GM23338 (cell line): ENCODE measurements at regions not wholly inside any gene's neighbourhood (a gene's known extent, or its start where the extent isn't known, plus 50 kb on each side); places are given as distances from the start of the nearest gene placed in this dataset.

ENCODE experiments used
- ATAC-seq: fragments of 200-7000 bp; cut with Tn5 transposase; 3 replicates; pipeline ENCODE4 v1.9.1; 2020
- DNase-seq: peaks from one replicate; pipeline ENCODE4 v3.0.0-alpha.2; 2015; ENCODE audit warnings: low spot score
- H2AFZ ChIP-seq: fragments of 200-600 bp; sonication (generic); 2 replicates; pipeline ENCODE4 v1.8.0; 2016; ENCODE audit warnings: antibody characterized with exemption, mild to moderate bottlenecking, moderate library complexity
- H3F3A ChIP-seq: fragments of 200-600 bp; sonication (generic); replicated peaks from 2 replicates; pipeline ENCODE4 v1.8.0; 2017; ENCODE audit warnings: antibody characterized with exemption, mixed run types, low read depth
- H3K27ac ChIP-seq: fragments of 200-600 bp; sonication (generic); 2 replicates; pipeline ENCODE4 v1.6.1; 2016; ENCODE audit warnings: low read depth
- H3K27me3 ChIP-seq: fragments of 200-600 bp; sonication (generic); 2 replicates; pipeline ENCODE4 v1.8.0; 2016; ENCODE audit warnings: mild to moderate bottlenecking, mixed run types, moderate library complexity; ENCODE audit not compliant: insufficient read depth
- H3K36me3 ChIP-seq: fragments of 200-600 bp; sonication (generic); 2 replicates; pipeline ENCODE4 v1.8.0; 2016; ENCODE audit warnings: mild to moderate bottlenecking; ENCODE audit not compliant: insufficient read depth
- H3K4me1 ChIP-seq: fragments of 200-600 bp; sonication (generic); 2 replicates; pipeline ENCODE4 v1.8.0; 2016; ENCODE audit warnings: mild to moderate bottlenecking, moderate library complexity; ENCODE audit not compliant: insufficient read depth
- H3K4me2 ChIP-seq: fragments of 200-600 bp; sonication (generic); 2 replicates; pipeline ENCODE4 v1.7.1; 2017; ENCODE audit warnings: mixed run types
- H3K4me3 ChIP-seq: fragments of 200-600 bp; sonication (generic); 2 replicates; pipeline ENCODE4 v1.6.1; 2016; ENCODE audit warnings: mixed run types
- H3K79me2 ChIP-seq: fragments of 200-600 bp; sonication (generic); replicated peaks from 2 replicates; pipeline ENCODE4 v1.8.0; 2017; ENCODE audit warnings: mild to moderate bottlenecking; ENCODE audit not compliant: insufficient read depth
- H3K9me2 ChIP-seq: fragments of 200-600 bp; sonication (generic); 2 replicates; pipeline ENCODE4 v1.8.0; 2017; ENCODE audit not compliant: insufficient read depth
- H4K20me1 ChIP-seq: fragments of 200-600 bp; sonication (generic); replicated peaks from 2 replicates; pipeline ENCODE4 v1.8.0; 2017; ENCODE audit warnings: mild to moderate bottlenecking; ENCODE audit not compliant: insufficient read depth
- H3K27ac Mint-ChIP-seq: 2 replicates; pipeline ENCODE4 v1.8.0; 2020; ENCODE audit warnings: inconsistent platforms, mild to moderate bottlenecking, moderate library complexity, mixed read lengths
- H3K27me3 Mint-ChIP-seq: 3 replicates; pipeline ENCODE4 v1.8.0; 2022; ENCODE audit warnings: low read depth, mild to moderate bottlenecking, moderate library complexity, mixed read lengths, inconsistent platforms; ENCODE audit not compliant: insufficient read depth, poor library complexity
- H3K36me3 Mint-ChIP-seq: 3 replicates; pipeline ENCODE4 v1.8.0; 2021; ENCODE audit warnings: low read depth, mild to moderate bottlenecking, inconsistent platforms, moderate library complexity, mixed read lengths
- H3K4me1 Mint-ChIP-seq: 3 replicates; pipeline ENCODE4 v1.8.0; 2020; ENCODE audit warnings: mild to moderate bottlenecking, inconsistent platforms, mixed read lengths
- H3K4me3 Mint-ChIP-seq: 3 replicates; pipeline ENCODE4 v1.8.0; 2021; ENCODE audit warnings: moderate library complexity, mild to moderate bottlenecking, inconsistent platforms, mixed read lengths
- H3K9me3 Mint-ChIP-seq: 3 replicates; pipeline ENCODE4 v1.8.0; 2020; ENCODE audit warnings: moderate library complexity, mild to moderate bottlenecking, inconsistent platforms, mixed read lengths
- CREB1 ChIP-seq: fragments of 250-450 bp; sonication (Bioruptor Pico); IDR thresholded peaks from 2 replicates; pipeline ENCODE4 v1.5.0; 2020; ENCODE audit warnings: low read depth, mild to moderate bottlenecking, moderate library complexity
- EZH2 ChIP-seq: fragments of 200-600 bp; sonication (generic); IDR thresholded peaks from one replicate; pipeline ENCODE4 v1.8.0; 2017; ENCODE audit warnings: antibody characterized with exemption, mild to moderate bottlenecking, low read depth; ENCODE audit not compliant: unreplicated experiment
- EZH2phosphoT487 ChIP-seq: fragments of 200-600 bp; sonication (generic); IDR thresholded peaks from one replicate; pipeline ENCODE4 v1.8.1; 2018; ENCODE audit warnings: antibody characterized with exemption; ENCODE audit not compliant: unreplicated experiment
- JUNB ChIP-seq: IDR thresholded peaks from one replicate; pipeline ENCODE4 v1.6.1; 2016; ENCODE audit warnings: antibody characterized with exemption; ENCODE audit not compliant: unreplicated experiment
- NANOG ChIP-seq: IDR thresholded peaks from 2 replicates; pipeline ENCODE4 v1.6.1; 2016; ENCODE audit warnings: antibody characterized with exemption, borderline replicate concordance
- POLR2AphosphoS5 ChIP-seq: IDR thresholded peaks from 2 replicates; pipeline ENCODE4 v1.6.1; 2016; ENCODE audit warnings: antibody characterized with exemption, low read depth
- STAT1 ChIP-seq: IDR thresholded peaks from one replicate; pipeline ENCODE4 v1.6.1; 2016; ENCODE audit warnings: antibody characterized with exemption; ENCODE audit not compliant: unreplicated experiment
- ZNF114 ChIP-seq: fragments of 250-450 bp; sonication (Bioruptor Pico); IDR thresholded peaks from 2 replicates; pipeline ENCODE4 v1.5.0; 2020; ENCODE audit warnings: mild to moderate bottlenecking, moderate library complexity
- ZNF331 ChIP-seq: fragments of 250-450 bp; sonication (Bioruptor Pico); IDR thresholded peaks from 2 replicates; pipeline ENCODE4 v1.5.0; 2020; ENCODE audit warnings: low read depth, mild to moderate bottlenecking, moderate library complexity
- TF ChIP-seq, protein P1 (sequence below): IDR thresholded peaks from one replicate; pipeline ENCODE4 v1.6.1; 2018; ENCODE audit warnings: antibody characterized with exemption; ENCODE audit not compliant: unreplicated experiment
- TF ChIP-seq, protein P2 (sequence below): IDR thresholded peaks from 2 replicates; pipeline ENCODE4 v1.6.1; 2016; ENCODE audit warnings: antibody characterized with exemption
- TF ChIP-seq, protein P3 (sequence below), 2 experiments: fragments of 200-600 bp in 1 of 2; sonication (generic) in 1 of 2; conservative IDR thresholded peaks; 2 replicates each; pipeline versions ENCODE4 v1.5.1 to v1.6.1; 2016 to 2017; ENCODE audit warnings: antibody characterized with exemption in 2 of 2, low read depth in 2 of 2, mild to moderate bottlenecking in 2 of 2, moderate library complexity in 1 of 2
- TF ChIP-seq, protein P4 (sequence below): fragments of 250-450 bp; sonication (Bioruptor Pico); IDR thresholded peaks from 2 replicates; pipeline ENCODE4 v1.5.0; 2020; ENCODE audit warnings: mild to moderate bottlenecking, moderate library complexity

- Histone ChIP-seq H3K4me2 (no peak overlapping the region), H3K36me3 (no peaks in the 10 kb centered on the region), H3F3A (no peaks in the 10 kb centered on the region), H3K27me3 (no peaks in the 10 kb centered on the region), H3K9me2 (peaks cover 7% of the 10 kb centered on the region; the same call in 1 of the 2 replicates), H3K27ac (no peak overlapping the region), H3K4me1 (no peaks in the 10 kb centered on the region), H3K79me2 (no peaks in the 10 kb centered on the region), H2AFZ (no peak overlapping the region), H4K20me1 (no peaks in the 10 kb centered on the region), H3K4me3 (no peak overlapping the region)
- no peaks in the 10 kb centered on the region for H3K9me3 Mint-ChIP-seq
- TF ChIP-seq EZH2phosphoT487 (no peak), POLR2AphosphoS5 (no peak), ZNF331 (no peak), NANOG (no peak), JUNB (no peak), EZH2 (no peak), CREB1 (no peak), STAT1 (no peak), ZNF114 (CRISPR knock-in tag) (no peak)
- TF ChIP-seq, protein P1, sequence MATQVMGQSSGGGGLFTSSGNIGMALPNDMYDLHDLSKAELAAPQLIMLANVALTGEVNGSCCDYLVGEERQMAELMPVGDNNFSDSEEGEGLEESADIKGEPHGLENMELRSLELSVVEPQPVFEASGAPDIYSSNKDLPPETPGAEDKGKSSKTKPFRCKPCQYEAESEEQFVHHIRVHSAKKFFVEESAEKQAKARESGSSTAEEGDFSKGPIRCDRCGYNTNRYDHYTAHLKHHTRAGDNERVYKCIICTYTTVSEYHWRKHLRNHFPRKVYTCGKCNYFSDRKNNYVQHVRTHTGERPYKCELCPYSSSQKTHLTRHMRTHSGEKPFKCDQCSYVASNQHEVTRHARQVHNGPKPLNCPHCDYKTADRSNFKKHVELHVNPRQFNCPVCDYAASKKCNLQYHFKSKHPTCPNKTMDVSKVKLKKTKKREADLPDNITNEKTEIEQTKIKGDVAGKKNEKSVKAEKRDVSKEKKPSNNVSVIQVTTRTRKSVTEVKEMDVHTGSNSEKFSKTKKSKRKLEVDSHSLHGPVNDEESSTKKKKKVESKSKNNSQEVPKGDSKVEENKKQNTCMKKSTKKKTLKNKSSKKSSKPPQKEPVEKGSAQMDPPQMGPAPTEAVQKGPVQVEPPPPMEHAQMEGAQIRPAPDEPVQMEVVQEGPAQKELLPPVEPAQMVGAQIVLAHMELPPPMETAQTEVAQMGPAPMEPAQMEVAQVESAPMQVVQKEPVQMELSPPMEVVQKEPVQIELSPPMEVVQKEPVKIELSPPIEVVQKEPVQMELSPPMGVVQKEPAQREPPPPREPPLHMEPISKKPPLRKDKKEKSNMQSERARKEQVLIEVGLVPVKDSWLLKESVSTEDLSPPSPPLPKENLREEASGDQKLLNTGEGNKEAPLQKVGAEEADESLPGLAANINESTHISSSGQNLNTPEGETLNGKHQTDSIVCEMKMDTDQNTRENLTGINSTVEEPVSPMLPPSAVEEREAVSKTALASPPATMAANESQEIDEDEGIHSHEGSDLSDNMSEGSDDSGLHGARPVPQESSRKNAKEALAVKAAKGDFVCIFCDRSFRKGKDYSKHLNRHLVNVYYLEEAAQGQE, result no peak
- TF ChIP-seq, protein P2, sequence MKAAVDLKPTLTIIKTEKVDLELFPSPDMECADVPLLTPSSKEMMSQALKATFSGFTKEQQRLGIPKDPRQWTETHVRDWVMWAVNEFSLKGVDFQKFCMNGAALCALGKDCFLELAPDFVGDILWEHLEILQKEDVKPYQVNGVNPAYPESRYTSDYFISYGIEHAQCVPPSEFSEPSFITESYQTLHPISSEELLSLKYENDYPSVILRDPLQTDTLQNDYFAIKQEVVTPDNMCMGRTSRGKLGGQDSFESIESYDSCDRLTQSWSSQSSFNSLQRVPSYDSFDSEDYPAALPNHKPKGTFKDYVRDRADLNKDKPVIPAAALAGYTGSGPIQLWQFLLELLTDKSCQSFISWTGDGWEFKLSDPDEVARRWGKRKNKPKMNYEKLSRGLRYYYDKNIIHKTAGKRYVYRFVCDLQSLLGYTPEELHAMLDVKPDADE, result no peak
- TF ChIP-seq, protein P3, sequence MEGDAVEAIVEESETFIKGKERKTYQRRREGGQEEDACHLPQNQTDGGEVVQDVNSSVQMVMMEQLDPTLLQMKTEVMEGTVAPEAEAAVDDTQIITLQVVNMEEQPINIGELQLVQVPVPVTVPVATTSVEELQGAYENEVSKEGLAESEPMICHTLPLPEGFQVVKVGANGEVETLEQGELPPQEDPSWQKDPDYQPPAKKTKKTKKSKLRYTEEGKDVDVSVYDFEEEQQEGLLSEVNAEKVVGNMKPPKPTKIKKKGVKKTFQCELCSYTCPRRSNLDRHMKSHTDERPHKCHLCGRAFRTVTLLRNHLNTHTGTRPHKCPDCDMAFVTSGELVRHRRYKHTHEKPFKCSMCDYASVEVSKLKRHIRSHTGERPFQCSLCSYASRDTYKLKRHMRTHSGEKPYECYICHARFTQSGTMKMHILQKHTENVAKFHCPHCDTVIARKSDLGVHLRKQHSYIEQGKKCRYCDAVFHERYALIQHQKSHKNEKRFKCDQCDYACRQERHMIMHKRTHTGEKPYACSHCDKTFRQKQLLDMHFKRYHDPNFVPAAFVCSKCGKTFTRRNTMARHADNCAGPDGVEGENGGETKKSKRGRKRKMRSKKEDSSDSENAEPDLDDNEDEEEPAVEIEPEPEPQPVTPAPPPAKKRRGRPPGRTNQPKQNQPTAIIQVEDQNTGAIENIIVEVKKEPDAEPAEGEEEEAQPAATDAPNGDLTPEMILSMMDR (conservative IDR thresholded peaks at IDR 0.05; ENCODE audit: low read depth in 2 of 2), result no peak
- TF ChIP-seq, protein P4, sequence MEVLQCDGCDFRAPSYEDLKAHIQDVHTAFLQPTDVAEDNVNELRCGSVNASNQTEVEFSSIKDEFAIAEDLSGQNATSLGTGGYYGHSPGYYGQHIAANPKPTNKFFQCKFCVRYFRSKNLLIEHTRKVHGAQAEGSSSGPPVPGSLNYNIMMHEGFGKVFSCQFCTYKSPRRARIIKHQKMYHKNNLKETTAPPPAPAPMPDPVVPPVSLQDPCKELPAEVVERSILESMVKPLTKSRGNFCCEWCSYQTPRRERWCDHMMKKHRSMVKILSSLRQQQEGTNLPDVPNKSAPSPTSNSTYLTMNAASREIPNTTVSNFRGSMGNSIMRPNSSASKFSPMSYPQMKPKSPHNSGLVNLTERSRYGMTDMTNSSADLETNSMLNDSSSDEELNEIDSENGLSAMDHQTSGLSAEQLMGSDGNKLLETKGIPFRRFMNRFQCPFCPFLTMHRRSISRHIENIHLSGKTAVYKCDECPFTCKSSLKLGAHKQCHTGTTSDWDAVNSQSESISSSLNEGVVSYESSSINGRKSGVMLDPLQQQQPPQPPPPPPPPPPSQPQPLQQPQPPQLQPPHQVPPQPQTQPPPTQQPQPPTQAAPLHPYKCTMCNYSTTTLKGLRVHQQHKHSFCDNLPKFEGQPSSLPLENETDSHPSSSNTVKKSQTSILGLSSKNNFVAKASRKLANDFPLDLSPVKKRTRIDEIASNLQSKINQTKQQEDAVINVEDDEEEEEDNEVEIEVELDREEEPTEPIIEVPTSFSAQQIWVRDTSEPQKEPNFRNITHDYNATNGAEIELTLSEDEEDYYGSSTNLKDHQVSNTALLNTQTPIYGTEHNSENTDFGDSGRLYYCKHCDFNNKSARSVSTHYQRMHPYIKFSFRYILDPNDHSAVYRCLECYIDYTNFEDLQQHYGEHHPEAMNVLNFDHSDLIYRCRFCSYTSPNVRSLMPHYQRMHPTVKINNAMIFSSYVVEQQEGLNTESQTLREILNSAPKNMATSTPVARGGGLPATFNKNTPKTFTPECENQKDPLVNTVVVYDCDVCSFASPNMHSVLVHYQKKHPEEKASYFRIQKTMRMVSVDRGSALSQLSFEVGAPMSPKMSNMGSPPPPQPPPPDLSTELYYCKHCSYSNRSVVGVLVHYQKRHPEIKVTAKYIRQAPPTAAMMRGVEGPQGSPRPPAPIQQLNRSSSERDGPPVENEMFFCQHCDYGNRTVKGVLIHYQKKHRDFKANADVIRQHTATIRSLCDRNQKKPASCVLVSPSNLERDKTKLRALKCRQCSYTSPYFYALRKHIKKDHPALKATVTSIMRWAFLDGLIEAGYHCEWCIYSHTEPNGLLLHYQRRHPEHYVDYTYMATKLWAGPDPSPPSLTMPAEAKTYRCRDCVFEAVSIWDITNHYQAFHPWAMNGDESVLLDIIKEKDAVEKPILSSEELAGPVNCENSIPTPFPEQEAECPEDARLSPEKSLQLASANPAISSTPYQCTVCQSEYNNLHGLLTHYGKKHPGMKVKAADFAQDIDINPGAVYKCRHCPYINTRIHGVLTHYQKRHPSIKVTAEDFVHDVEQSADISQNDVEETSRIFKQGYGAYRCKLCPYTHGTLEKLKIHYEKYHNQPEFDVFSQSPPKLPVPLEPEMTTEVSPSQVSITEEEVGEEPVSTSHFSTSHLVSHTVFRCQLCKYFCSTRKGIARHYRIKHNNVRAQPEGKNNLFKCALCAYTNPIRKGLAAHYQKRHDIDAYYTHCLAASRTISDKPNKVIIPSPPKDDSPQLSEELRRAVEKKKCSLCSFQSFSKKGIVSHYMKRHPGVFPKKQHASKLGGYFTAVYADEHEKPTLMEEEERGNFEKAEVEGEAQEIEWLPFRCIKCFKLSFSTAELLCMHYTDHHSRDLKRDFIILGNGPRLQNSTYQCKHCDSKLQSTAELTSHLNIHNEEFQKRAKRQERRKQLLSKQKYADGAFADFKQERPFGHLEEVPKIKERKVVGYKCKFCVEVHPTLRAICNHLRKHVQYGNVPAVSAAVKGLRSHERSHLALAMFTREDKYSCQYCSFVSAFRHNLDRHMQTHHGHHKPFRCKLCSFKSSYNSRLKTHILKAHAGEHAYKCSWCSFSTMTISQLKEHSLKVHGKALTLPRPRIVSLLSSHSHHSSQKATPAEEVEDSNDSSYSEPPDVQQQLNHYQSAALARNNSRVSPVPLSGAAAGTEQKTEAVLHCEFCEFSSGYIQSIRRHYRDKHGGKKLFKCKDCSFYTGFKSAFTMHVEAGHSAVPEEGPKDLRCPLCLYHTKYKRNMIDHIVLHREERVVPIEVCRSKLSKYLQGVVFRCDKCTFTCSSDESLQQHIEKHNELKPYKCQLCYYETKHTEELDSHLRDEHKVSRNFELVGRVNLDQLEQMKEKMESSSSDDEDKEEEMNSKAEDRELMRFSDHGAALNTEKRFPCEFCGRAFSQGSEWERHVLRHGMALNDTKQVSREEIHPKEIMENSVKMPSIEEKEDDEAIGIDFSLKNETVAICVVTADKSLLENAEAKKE (CRISPR knock-in tag), result no peak
- H3K4me1 Mint-ChIP-seq, result no peaks in the 10 kb centered on the region; the same call in 2 of the 3 replicates
- DNase-seq (no peak), ATAC-seq (no peak)
- H3K27ac Mint-ChIP-seq, result no peak overlapping the region
- peaks cover 1% of the 10 kb centered on the region for H3K27me3 Mint-ChIP-seq
- H3K4me3 Mint-ChIP-seq, result no peak overlapping the region
- no peaks in the 10 kb centered on the region for H3K36me3 Mint-ChIP-seq
Measured at GRCh38 chr1:221271701-221272100, 392.5 kb downstream of the HLX start.
